GM10248 (cell line): ENCODE measurements at regions not wholly inside any gene's neighbourhood (a gene's known extent, or its start where the extent isn't known, plus 50 kb on each side); places are given as distances from the start of the nearest gene placed in this dataset.

Experiments
- CTCF ChIA-PET: fragments of 300-600 bp; sonication (Branson Sonifier 250); formaldehyde crosslinking; extraction: SDS; loops from one replicate; lab custom pipeline; 2021; ENCODE audit warnings: antibody characterized with exemption; lab: Yijun Ruan, JAX
- POLR2A ChIA-PET: fragments of 350-650 bp; sonication (Branson Sonifier 250); formaldehyde crosslinking; extraction: SDS; loops from one replicate; lab custom pipeline; 2020; ENCODE audit warnings: antibody characterized with exemption; lab: Yijun Ruan, JAX
- DNase-seq: peaks from one replicate; pipeline ENCODE4 v3.0.0; 2012; ENCODE audit errors: extremely low spot score
- CTCF ChIP-seq: IDR thresholded peaks from 2 replicates; pipeline ENCODE4 v1.5.1; 2012; ENCODE audit warnings: mild to moderate bottlenecking, low read depth; ENCODE audit errors: extremely low read depth, missing control alignments, control extremely low read depth

GRCh38 chr6:130624046-130624445 is 203.2 kb upstream of the SMLR1 start:
- no peak for DNase-seq

GRCh38 chr6:130625825-130626527 is 201.2 kb upstream of the SMLR1 start:
- POLR2A ChIA-PET: no interaction called here
- TF ChIP-seq CTCF: no peak
- CTCF ChIA-PET: interaction anchor here (1.2 kb wide), 1 partner anchor 12 kb away, joined by 3 read pairs; no protein-coding TSS in a partner anchor
- DNase-seq: peak; percentile 22

More at GRCh38 chr6:130624046-130624445, 203.2 kb upstream of the SMLR1 start:
- ChIA-PET CTCF (interaction anchor here (1.0 kb wide), 2 partner anchors 11 to 74 kb away, joined by 3 read pairs; no protein-coding TSS in a partner anchor), POLR2A (no interaction called here)
- TF ChIP-seq CTCF: no peak

GRCh38 chr6:130628862-130629261 is 198.3 kb upstream of the SMLR1 start:
- POLR2A ChIA-PET: no interaction called here
- no peak for TF ChIP-seq CTCF
- CTCF ChIA-PET: interaction anchor here (1.6 kb wide), 1 partner anchor 8 kb away, joined by 3 read pairs; no protein-coding TSS in a partner anchor
- no peak for DNase-seq

- ChIA-PET CTCF (interaction anchor here (1.1 to 1.6 kb wide), 2 partner anchors 8 to 10 kb away, joined by 3 read pairs; no protein-coding TSS in a partner anchor), POLR2A (no interaction called here)
- TF ChIP-seq CTCF: no peak
- no peak for DNase-seq
Observed at GRCh38 chr6:130629640-130630039, 197.6 kb upstream of the SMLR1 start.

GRCh38 chr6:130632277-130632676 is 194.9 kb upstream of the SMLR1 start:
- ChIA-PET CTCF (interaction anchor here (1.0 to 1.3 kb wide), 3 partner anchors 11 to 267 kb away, joined by 3 to 5 read pairs (median 4); partner anchors contain the start of gene TMEM200A), POLR2A (no interaction called here)
- TF ChIP-seq CTCF: no peak
- DNase-seq: no peak

GRCh38 chr6:130632897-130633296 is 194.3 kb upstream of the SMLR1 start:
- ChIA-PET CTCF (interaction anchor here (1.3 kb wide), 1 partner anchor 267 kb away, joined by 3 read pairs; the partner anchor contains the start of gene TMEM200A), POLR2A (no interaction called here)
- TF ChIP-seq CTCF: no peak
- DNase-seq: no peak
